HG03066 (cell line): ENCODE measurements at regions not wholly inside any gene's neighbourhood (a gene's known extent, or its start where the extent isn't known, plus 50 kb on each side); places are given as distances from the start of the nearest gene placed in this dataset.
"Not testable (repeated sequence)": the region's sequence is repeated elsewhere in the genome, so short reads cannot be mapped to it uniquely, and the experiment has no call there.

Source experiments
- ATAC-seq: cut with Tn5 transposase; IDR thresholded peaks from one replicate; pipeline ENCODE4 v1.9.1; 2021; ENCODE audit warnings: low read depth; ENCODE audit not compliant: unreplicated experiment

- ATAC-seq: no peak
These were observed 423.2 kb upstream of the SGCG start for GRCh38 chr13:22757530-22758120.

- no peak for ATAC-seq
These were observed 422.5 kb upstream of the SGCG start for GRCh38 chr13:22758245-22758644.

DNA sequence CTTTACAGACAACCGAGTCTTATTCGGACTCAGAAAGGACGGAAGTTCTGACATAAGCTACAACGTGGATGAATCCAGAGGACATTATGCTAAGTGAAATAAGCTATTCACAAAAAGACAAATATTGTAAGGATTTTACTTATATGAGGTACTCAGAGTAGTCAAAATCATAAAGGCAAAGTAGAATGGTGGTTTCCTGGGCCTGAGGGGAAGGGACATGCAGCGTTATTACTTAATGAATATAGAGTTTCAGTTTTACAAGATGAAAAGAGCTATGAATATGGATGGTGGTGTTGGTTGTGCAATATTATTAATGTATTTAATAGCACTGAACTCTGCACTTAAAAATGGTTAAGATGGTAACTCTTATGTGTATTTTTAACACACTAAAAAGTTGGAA lies 419.1 kb upstream of the SGCG start:
- no peak for ATAC-seq

- ATAC-seq: no peak
These were observed 415.2 kb upstream of the SGCG start for GRCh38 chr13:22765547-22765946.

- ATAC-seq: no peak
These were observed 409.9 kb upstream of the SGCG start for GRCh38 chr13:22770891-22771290.

GRCh38 chr13:22773465-22773864 lies 407.3 kb upstream of the SGCG start:
- no peak for ATAC-seq

DNA sequence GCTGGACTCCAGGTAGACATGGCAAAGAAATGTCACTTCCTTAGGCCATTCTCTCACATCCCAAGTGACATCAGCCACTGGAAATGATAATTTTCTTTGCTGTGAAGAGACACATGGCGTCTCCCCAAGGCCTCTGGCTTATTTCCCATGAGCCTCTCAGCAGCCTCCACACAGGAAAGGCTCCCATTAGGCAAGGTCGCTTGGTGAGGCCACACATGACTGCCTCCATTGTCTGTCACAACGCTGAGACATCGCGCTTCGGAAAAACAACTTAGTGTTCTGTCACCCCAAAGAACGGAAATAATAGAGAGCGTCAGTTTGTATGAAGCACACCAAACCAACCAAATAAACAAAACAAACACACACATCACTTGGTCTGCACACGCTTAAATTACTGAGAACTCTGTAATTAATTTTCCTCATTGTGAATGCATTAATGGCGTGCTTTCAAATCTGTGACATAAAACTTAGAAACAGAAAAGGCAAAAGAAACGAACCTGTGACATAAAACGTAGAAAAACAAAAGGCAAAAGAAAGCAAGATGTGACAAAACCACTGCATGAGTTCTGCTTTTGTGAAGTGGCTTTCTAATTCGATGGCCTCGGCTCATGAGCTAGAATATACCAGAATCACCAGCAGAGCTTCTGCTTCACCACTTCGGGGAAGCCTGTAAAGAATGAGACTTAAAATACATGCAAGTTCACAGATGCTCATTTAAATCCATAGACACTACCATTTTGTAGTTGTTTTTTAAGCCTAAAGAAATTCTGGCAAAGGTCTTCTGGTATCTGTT lies 404.2 kb upstream of the SGCG start:
- ATAC-seq: no peak

DNA sequence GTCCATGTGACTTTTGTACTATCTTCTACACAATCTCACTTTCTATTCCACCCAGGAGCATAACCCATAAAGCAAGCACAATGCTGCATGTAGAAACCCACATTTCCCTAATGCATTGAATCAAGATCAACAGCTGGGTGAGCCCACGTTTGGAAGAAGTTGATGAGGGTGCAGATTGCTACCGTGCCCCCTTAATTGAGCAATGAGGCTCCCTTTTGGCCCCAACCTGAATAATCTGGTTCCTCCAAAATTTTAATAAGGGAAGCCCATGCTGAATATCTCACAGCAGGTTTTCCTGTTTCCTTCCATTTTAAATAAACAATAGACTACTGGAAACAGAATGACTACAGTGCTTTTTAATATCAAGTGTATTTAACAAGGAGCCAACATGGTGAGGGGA lies 403.6 kb upstream of the SGCG start:
- ATAC-seq: no peak

- ATAC-seq: no peak
These were observed 391.7 kb upstream of the SGCG start for GRCh38 chr13:22789027-22789593.

DNA sequence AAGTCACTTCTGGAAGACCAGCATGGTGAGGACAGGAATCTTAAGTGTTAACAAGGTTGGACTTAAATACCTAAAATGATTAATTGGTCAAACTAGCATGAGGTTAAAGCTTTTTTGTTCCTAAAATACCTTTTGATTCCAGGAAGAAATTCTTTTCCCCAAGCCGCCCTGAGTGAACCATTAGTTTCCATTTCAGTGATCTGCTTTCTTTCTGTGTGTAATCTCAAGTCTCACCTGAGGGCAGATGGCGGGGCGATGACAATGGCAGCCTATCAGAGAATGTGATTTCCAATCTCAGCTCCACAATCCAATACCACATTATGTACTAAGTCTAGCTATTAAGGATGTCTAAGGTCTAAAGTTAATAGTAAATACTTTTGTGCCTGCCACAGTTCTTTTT lies 390.9 kb upstream of the SGCG start:
- ATAC-seq: no peak

DNA sequence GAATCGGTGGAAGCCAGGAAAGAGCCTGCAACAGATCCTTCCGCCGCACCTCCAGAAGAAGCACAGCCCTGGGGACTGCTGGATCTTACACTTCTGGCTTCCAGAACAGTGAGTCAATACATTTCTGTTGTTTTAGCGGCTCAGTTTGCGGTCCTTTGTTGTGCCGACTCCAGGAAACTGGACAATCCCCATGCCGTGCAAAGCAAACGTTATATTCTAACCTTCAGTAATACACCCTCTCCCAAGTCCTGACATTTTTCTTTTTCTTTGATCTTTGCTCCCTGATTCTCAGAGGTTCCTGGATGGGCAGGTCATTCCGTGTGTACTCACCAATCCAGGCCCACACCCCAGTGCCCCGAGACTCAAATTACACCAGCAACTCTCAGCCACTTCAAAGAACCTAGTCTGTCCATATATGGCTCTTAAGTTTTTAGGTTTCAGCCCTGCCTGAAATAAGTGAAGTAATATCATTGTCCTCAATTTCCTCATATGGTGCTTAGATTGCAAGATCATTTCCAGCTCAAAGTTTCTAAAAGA lies 387.1 kb upstream of the SGCG start:
- no peak for ATAC-seq

GRCh38 chr13:22800526-22801401 lies 380.0 kb upstream of the SGCG start:
- no peak for ATAC-seq

GRCh38 chr13:22801402-22802003 lies 379.3 kb upstream of the SGCG start:
- ATAC-seq: no peak

DNA sequence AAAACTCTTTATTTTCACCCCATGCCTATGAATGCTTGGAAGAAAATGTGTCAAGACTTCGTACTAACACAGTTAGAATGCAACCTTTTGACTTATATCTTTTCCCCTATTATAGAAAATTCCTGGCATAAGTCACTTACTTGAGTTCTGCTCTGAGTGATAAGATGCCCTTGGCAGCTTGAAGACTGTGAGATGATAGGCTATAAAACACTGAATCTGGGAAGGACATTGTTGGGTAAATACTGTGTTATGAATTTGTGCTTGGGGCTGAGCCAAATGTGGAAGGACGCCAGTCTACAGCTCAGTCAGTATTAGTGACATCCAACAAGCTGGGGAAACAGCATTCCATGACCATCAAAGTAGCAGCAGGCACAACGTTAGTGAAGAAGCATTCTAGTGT lies 368.0 kb upstream of the SGCG start:
- no peak for ATAC-seq

DNA sequence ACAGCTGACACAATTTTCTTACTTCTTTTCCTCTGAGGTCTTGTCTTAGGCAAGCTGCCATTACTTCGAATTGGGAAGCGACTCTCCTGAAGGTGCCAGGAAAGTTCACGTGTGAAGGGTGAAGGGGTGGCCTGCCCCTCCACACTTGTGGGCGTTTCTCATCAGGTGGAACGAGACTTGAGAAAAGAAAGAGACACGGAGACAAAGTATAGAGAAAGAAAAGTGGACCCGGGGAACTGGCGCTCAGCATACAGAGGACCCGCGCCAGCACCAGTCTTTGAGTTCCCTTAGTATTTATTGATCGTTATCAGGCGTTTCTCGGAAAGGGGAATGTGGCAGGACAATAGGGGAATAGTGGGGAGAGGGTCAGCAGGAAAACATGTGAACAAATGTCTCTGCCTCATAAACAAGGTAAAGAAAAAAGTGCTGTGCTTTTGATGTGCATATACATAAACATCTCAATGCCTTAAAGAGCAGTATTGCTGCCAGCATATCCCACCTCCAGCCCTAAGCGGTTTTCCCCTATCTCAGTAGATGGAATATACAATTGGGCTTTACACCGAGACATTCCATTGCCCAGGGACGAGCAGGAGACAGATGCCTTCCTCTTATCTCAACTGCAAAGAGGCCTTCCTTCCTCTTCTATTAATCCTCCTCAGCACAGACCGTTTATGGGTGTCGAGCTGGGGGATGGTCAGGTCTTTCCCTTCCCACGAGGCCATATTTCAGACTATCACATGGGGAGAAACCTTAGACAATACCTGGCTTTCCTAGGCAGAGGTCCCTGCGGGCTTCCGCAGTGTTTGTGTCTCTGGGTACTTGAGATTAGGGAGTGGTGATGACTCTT lies 367.0 kb upstream of the SGCG start:
- ATAC-seq: not testable (repeated sequence)

DNA sequence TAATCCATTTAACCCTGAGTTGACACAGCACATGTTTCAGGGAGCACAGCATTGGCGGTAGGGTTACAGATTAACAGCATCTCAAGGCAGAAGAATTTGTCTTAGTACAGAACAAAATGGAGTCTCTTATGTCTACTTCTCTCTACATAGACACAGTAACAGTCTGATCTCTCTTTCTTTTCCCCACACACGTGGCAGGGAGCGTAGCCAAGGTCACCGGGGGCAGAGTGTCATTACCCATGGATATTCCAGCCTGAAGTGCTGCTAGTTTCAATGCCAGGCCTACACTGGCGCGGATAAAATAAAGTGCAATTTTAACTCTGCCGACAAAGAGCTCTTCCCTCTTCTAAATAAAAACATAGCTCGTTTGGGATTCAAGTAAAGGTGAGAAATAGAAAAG lies 366.3 kb upstream of the SGCG start:
- not testable (repeated sequence) for ATAC-seq

DNA sequence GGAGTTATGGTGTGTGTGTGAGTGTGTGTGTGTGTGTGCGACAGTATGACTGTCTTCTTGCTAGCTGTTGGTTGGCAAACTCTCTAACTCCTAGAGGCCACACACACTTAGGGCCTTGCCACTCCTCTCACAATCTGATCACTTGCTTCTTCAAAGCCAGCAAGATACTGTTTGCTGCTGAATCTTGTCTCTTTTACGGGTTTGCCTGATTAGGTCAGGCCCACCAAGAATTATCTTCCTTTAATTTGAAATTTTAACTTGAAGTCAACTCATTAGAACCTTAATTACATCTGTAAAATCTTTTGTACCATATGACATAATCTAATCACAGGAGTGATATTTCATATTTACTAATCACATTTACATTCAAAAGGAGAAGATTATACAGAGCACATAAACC lies 359.2 kb upstream of the SGCG start:
- ATAC-seq: no peak

DNA sequence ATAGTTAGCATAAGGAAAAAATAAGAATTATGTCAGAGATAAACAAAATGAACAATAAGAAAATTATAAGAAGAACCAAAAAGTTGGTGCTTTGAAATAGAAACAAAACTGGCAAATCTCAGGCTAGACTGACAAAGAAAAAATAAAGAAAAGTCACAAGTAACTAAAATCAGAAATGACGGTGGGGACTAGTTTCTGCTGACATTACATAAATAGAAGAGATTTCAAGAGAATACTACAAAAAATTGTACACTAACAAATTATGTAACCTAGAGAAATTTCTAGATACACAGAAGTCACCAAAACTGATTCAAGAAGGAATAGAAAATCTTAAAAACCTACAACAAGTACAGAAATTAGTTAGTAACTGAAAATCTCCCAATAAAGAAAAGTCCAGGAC lies 355.6 kb upstream of the SGCG start:
- ATAC-seq: no peak

DNA sequence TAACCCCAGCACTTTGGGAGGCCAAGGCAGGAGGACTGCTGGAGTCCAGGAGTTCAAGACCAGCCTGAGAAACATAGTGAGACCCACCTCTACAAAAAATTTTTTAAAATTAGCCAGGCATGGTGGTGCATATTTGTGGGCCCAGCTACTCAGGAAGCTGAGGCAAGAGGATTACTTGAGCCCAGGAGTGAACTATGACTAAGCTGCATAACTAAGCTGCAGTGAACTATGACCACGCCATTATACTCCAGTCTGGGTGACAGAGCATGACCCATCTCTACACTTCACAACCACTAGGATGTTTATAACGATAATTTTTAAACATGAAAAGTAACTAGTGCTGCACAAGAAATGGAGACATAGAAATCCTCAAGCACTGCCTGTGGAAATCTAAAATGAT lies 352.7 kb upstream of the SGCG start:
- ATAC-seq: no peak

DNA sequence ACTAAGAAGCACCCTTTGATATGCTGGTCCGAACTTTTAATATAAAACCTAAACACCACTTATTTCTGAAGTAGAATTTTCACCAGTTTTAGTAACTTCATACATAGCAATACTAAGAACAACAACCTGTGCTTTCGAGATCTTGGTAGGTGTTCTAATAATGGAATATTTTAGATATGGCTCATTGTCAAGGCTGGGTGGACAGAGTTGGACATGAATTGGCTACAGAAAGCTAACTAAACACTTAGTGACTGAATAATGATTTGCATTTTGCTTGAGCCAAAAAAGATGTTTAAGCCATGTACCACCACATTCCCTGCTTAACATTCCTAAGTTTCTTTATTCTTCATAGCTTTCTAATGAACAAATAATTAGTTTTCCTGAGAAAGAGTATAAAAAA lies 344.3 kb upstream of the SGCG start:
- no peak for ATAC-seq
